SK-N-SH treated with all-trans-retinoic acid at 6 μM for 48 hours (cell line): ENCODE measurements at regions not wholly inside any gene's neighbourhood (a gene's known extent, or its start where the extent isn't known, plus 50 kb on each side); places are given as distances from the start of the nearest gene placed in this dataset.
"Not testable (repeated sequence)": the region's sequence is repeated elsewhere in the genome, so short reads cannot be mapped to it uniquely, and the experiment has no call there.

ENCODE experiments used
- ATAC-seq: fragments of 200-7000 bp; cut with Tn5 transposase; 3 replicates; pipeline ENCODE4 v1.9.1; 2020; ENCODE audit warnings: mild to moderate bottlenecking, moderate library complexity
- ARNTL ChIP-seq: fragments of 450-650 bp; formaldehyde crosslinking; IDR thresholded peaks from 2 replicates; pipeline ENCODE4 v1.5.0; 2020; ENCODE audit warnings: low read depth, mild to moderate bottlenecking, moderate library complexity, borderline replicate concordance
- BACH2 ChIP-seq: fragments of 250-450 bp; sonication (Bioruptor Pico); IDR thresholded peaks from 2 replicates; pipeline ENCODE4 v1.9.0; 2021; ENCODE audit warnings: mild to moderate bottlenecking, borderline replicate concordance
- CSDC2 ChIP-seq: fragments of 250-450 bp; sonication (Bioruptor Pico); IDR thresholded peaks from 2 replicates; pipeline ENCODE4 v1.5.0; 2020; ENCODE audit warnings: mild to moderate bottlenecking, moderate library complexity
- ESRRG ChIP-seq: fragments of 250-450 bp; sonication (Bioruptor Pico); IDR thresholded peaks from 2 replicates; pipeline ENCODE4 v1.6.1; 2021; ENCODE audit warnings: mild to moderate bottlenecking
- GLIS3 ChIP-seq: fragments of 250-450 bp; sonication (Bioruptor Pico); IDR thresholded peaks from 2 replicates; pipeline ENCODE4 v1.5.0; 2020; ENCODE audit warnings: mild to moderate bottlenecking, moderate library complexity
- ISL1 ChIP-seq: fragments of 250-450 bp; sonication (Bioruptor Pico); IDR thresholded peaks from 2 replicates; pipeline ENCODE4 v2.1.2; 2022; ENCODE audit warnings: mild to moderate bottlenecking, moderate library complexity
- OSR1 ChIP-seq: fragments of 250-450 bp; sonication (Bioruptor Pico); IDR thresholded peaks from 2 replicates; pipeline ENCODE4 v1.8.0; 2022; ENCODE audit warnings: moderate library complexity, mild to moderate bottlenecking, inconsistent platforms
- PATZ1 ChIP-seq: fragments of 250-450 bp; sonication (Bioruptor Pico); IDR thresholded peaks from 2 replicates; pipeline ENCODE4 v1.8.0; 2020; ENCODE audit warnings: mild to moderate bottlenecking, moderate library complexity, borderline replicate concordance
- POU6F1 ChIP-seq: fragments of 250-450 bp; sonication (Bioruptor Pico); IDR thresholded peaks from 2 replicates; pipeline ENCODE4 v1.8.0; 2021; ENCODE audit warnings: low read depth, mild to moderate bottlenecking, moderate library complexity, borderline replicate concordance
- PPARA ChIP-seq: fragments of 250-450 bp; sonication (Bioruptor Pico); IDR thresholded peaks from 2 replicates; pipeline ENCODE4 v1.5.0; 2020; ENCODE audit warnings: mild to moderate bottlenecking, borderline replicate concordance
- RARB ChIP-seq: fragments of 250-450 bp; sonication (Bioruptor Pico); IDR thresholded peaks from 2 replicates; pipeline ENCODE4 v1.8.0; 2021; ENCODE audit warnings: mild to moderate bottlenecking, moderate library complexity
- SNAI2 ChIP-seq: fragments of 250-450 bp; sonication (Bioruptor Pico); IDR thresholded peaks from 2 replicates; pipeline ENCODE4 v1.5.0; 2020; ENCODE audit warnings: mild to moderate bottlenecking, moderate library complexity
- TOX ChIP-seq: fragments of 250-450 bp; sonication (Bioruptor Pico); IDR thresholded peaks from 2 replicates; pipeline ENCODE4 v1.8.0; 2021; ENCODE audit warnings: mild to moderate bottlenecking, moderate library complexity, borderline replicate concordance
- TSHZ2 ChIP-seq: fragments of 250-450 bp; sonication (Bioruptor Pico); IDR thresholded peaks from 2 replicates; pipeline ENCODE4 v1.5.0; 2020; ENCODE audit warnings: mild to moderate bottlenecking, moderate library complexity
- ZC3H10 ChIP-seq: fragments of 250-450 bp; sonication (Bioruptor Pico); IDR thresholded peaks from 2 replicates; pipeline ENCODE4 v1.5.1; 2021; ENCODE audit warnings: mild to moderate bottlenecking, moderate library complexity
- ZFP3 ChIP-seq: fragments of 250-450 bp; sonication (Bioruptor Pico); IDR thresholded peaks from 2 replicates; pipeline ENCODE4 v1.5.0; 2020; ENCODE audit warnings: mild to moderate bottlenecking, moderate library complexity
- ZNF565 ChIP-seq: fragments of 450-650 bp; formaldehyde crosslinking; conservative IDR thresholded peaks from 2 replicates; pipeline ENCODE4 v1.5.0; 2020; ENCODE audit warnings: low read depth, mild to moderate bottlenecking, moderate library complexity
- ZNF8 ChIP-seq: fragments of 450-650 bp; formaldehyde crosslinking; IDR thresholded peaks from 2 replicates; pipeline ENCODE4 v1.5.0; 2020; ENCODE audit warnings: mild to moderate bottlenecking, moderate library complexity
- TF ChIP-seq, protein P1 (sequence below): fragments of 250-450 bp; sonication (Bioruptor Pico); IDR thresholded peaks from 2 replicates; pipeline ENCODE4 v1.5.1; 2021; ENCODE audit warnings: mild to moderate bottlenecking, moderate library complexity

DNA sequence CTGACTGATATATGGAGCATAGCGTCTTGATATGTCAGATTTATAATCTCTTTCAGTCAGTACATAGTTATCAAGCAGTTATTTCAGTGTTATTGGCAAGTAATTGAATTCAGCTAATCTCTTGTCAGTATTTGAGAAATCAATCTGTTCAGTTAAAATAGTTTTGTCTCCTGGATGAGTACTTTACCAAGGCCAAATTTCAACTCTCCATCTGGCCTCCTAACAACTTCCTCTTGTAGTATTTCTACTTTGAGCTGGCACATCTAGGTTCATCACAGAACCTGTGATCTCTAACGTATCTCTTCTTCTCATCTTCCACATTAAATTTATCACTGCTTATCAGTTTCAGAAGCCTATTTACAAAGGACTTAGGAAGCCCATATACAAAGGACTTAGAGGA is 690.5 kb downstream of the C12orf50 start:
- ATAC-seq: no peak
- TF ChIP-seq TOX: no peak
- TF ChIP-seq ZC3H10 (CRISPR knock-in tag): no peak
- TF ChIP-seq SNAI2 (CRISPR knock-in tag): no peak
- no peak for TF ChIP-seq ZNF8
- TF ChIP-seq ARNTL (CRISPR knock-in tag): no peak
- no peak for TF ChIP-seq POU6F1 (CRISPR knock-in tag)
- TF ChIP-seq CSDC2 (CRISPR knock-in tag): no peak
- TF ChIP-seq ESRRG (CRISPR knock-in tag): no peak
- TF ChIP-seq, all 23 proteins: peak for 0

DNA sequence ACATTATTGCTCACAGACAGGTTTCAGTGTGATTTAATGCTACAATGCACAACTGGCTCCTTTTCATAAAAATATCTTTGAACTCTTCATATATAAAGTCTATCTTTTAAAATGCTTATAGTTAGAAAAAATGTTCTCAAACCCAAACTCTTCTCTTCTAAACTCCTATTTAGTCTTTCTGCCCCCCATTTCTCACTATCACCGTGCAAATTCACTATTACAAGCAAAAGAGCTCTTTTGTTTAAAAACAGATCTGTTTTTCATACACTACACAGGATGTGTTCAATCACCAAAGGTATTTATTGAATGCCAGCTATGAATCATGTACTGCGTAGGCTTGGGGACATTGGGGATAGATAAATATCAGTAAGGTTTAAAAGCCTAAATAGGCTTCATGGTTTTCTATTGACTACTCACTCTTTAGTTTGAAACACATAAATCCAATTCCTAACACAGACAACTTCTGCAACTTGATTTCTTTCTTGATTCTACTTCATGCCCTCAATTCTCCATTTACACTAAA is 692.3 kb downstream of the C12orf50 start:
- peak; percentile 76 for ATAC-seq
- TF ChIP-seq ARNTL (CRISPR knock-in tag): no peak
- no peak for TF ChIP-seq TOX
- no peak for TF ChIP-seq ZC3H10 (CRISPR knock-in tag)
- no peak for TF ChIP-seq OSR1
- no peak for TF ChIP-seq RARB (CRISPR knock-in tag)
- no peak for TF ChIP-seq PPARA
- TF ChIP-seq ZFP3 (CRISPR knock-in tag): peak; percentile 91
- TF ChIP-seq, protein P1, sequence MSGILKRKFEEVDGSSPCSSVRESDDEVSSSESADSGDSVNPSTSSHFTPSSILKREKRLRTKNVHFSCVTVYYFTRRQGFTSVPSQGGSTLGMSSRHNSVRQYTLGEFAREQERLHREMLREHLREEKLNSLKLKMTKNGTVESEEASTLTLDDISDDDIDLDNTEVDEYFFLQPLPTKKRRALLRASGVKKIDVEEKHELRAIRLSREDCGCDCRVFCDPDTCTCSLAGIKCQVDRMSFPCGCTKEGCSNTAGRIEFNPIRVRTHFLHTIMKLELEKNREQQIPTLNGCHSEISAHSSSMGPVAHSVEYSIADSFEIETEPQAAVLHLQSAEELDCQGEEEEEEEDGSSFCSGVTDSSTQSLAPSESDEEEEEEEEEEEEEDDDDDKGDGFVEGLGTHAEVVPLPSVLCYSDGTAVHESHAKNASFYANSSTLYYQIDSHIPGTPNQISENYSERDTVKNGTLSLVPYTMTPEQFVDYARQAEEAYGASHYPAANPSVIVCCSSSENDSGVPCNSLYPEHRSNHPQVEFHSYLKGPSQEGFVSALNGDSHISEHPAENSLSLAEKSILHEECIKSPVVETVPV (CRISPR knock-in tag): no peak
- no peak for TF ChIP-seq POU6F1 (CRISPR knock-in tag)
- no peak for TF ChIP-seq PATZ1 (CRISPR knock-in tag)
- TF ChIP-seq TSHZ2 (CRISPR knock-in tag): no peak
- TF ChIP-seq SNAI2 (CRISPR knock-in tag): no peak
- TF ChIP-seq ZNF565 (CRISPR knock-in tag): no peak
- TF ChIP-seq GLIS3 (CRISPR knock-in tag): no peak
- TF ChIP-seq ISL1 (CRISPR knock-in tag): peak; percentile 41

GRCh38 chr12:87332987-87333726 is 696.0 kb downstream of the C12orf50 start:
- TF ChIP-seq ISL1 (CRISPR knock-in tag) (peak; percentile 50; the same call in 1 of the 2 replicates), BACH2 (CRISPR knock-in tag) (no peak)
- TF ChIP-seq, all 23 proteins: peak for 1
- peak; percentile 55; the same call in 2 of the 3 replicates for ATAC-seq

GRCh38 chr12:87330071-87330555 is 699.1 kb downstream of the C12orf50 start:
- ATAC-seq: not testable (repeated sequence)
